ENCODE measurements at regions not wholly inside any gene's neighbourhood (a gene's known extent, or its start where the extent isn't known, plus 50 kb on each side); places are given as distances from the start of the nearest gene placed in this dataset.
"Not testable (repeated sequence)": the region's sequence is repeated elsewhere in the genome, so short reads cannot be mapped to it uniquely, and the experiment has no call there.

DNA sequence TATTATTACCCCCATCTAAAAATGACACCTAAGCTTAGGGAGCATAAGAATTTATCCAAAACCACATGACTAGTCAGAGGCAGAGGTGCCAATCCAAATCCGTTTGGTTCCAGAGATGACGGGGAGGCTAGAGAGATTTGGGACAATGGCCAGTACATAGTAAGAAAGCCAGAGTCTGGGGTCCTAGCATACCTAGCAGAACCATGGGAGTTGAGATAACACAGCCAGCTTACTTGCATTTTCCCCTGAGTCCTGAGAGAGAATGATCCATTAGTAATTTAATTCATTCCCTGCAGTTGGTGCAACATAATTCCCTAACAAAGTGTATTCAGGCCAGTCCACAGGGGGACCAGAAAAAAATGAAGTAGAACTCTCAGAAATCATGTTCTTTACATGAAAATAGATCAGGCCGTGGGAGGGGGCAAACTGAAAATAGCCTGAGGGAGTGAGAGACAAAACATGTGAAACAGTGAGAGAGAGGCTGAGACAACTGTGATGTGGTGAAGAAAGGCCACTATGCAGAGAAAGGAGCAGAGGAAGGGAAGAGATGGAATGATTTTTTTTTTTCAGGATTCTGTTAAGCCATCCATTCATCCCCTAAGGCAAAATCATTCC lies 243.3 kb downstream of the BRINP2 start:
- no peak for DNase-seq (ENCODE audit: low spot score)

DNA sequence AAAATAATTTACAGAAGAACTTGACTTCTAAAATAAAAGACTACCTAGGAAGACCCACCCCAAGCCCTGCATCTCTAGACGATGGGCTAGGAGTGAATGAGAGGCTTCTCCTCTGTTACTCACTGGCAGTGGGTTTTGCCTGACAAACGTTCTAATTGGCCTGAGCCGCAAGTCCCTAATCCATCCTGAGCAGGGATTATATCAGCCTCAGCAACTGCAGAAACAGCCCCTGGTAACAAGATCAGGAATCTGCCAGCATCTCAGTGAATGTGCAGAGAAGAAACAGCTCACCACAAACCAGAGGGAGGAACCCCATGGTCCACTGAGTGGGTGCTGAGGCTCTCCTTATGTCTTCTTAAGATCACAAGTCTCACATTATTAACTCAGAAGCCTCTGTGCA lies 240.6 kb downstream of the BRINP2 start:
- no peak for DNase-seq (ENCODE audit: low spot score)

DNA sequence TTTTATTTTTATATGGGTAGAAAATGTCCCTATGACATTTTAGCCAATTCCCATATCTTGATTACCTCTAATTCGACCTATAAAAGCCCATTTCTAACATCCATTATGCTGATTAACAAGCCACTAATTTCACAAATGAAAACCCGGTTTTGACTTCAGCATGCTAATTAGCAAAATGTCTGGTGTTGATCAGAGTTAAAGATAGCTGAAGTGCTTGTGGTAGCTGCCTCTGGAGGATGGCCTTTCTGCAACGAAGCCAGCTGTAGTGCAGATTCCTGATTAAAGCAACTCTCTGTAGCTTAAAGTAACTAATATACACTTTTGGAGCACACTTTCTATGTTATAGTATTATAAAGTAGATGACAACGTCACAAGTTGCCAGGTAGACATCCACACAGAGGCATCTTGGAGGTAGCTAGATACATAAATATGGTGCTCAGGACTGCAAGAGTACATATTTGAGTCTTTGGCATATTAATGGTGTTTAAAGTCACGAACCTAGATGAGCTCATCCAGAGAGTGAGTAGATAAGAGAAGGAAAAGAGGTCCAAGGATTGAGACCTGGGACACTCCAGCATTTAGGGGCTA lies 239.5 kb downstream of the BRINP2 start:
- DNase-seq (ENCODE audit: low spot score) = no peak

DNA sequence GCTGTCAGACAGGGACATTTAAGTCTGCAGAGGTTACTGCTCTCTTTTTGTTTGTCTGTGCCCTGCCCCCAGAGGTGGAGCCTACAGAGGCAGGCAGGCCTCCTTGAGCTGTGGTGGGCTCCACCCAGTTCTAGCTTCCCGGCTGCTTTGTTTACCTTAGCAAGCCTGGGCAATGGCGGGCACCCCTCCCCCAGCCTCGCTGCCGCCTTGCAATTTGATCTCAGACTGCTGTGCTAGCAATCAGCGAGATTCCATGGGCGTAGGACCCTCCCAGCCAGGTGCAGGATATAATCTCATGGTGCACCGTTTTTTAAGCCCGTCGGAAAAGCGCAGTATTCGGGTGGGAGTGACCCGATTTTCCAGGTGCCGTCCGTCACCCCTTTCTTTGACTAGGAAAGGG lies 235.6 kb downstream of the BRINP2 start:
- not testable (repeated sequence) for DNase-seq (ENCODE audit: low spot score)

DNA sequence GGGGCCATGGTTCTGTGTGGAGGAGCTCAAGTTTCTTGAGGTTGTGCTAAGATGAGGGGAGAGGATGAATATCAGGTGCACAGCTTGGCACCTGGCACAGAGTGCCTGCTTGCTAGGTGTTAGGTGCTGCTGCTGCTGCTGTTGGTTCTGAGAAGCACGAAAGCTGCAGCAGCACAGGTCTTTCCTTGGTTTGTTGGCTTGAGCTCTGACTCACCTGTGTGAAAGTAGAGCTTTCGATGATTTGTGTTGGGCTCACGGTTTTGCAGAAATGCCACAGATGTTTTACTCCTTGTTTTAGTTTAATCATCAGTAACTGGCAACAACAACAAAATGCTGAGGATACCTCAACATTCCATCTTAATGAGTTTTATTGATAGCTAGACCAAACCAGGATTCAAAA lies 221.6 kb downstream of the BRINP2 start:
- no peak for DNase-seq (ENCODE audit: low spot score)

DNA sequence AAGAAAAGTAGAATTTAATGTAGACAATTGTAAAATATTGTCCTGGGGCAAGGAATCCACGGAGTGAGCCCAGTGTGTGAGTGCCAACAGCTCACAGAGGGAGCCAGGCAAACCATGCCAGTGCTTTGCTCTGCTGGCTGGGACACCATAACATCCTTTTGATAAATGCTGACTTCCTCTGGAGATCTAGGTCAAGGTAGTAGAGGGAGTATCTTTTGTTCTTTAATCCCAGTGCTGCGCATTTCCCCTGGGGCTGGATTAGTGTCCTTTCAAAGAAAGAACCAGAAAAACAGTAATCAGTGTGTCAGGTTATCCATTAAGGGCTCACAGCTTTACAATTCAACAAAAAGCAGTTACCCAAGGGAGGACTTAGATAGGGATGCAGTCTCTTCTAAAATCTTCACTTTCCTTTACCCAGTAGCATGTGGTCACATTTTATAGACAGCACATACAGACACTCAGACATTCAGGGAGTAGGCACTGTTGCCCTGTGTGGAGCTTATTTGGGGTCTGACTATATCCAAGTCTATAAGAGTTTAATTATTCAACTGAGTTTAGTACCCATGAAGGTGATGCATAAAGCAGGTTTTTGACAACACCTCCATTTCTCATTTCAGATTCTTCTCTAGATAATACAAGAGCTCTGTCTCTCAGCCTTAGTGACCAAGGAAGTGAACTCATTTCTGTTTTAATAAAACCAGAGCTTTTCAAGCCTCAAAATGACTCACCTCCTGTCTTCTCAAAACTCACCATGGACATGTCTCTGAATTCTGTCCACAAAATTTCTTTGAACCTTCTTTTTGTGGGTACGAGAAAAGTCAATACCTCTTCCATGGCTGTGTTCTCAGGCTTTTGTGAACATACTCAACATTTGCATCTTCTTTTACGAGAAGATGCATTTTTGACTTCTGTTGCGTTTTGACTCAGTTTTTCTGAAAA lies 215.3 kb downstream of the BRINP2 start:
- no peak for DNase-seq (ENCODE audit: low spot score)

DNA sequence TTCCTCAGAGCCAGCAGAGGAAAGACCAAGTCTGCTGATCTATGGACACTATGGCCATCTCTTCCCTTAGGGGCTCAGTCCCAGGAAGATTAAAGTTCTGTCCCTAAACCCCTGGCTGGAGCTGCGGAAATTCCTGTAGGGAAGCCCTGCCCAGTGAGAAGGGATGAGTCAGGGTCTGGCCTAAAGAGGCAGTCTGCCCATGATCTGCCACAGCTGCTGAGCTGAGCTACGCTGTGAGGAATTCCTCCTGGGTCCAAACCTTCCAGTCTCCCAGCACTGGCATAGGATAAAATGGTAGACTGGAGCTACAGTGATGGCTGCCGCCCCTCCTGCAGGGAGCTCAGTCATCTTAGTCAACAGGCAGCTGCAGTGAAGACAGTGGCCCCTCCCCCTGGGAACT lies 213.7 kb downstream of the BRINP2 start:
- peak; percentile 4 for DNase-seq (ENCODE audit: low spot score)

DNA sequence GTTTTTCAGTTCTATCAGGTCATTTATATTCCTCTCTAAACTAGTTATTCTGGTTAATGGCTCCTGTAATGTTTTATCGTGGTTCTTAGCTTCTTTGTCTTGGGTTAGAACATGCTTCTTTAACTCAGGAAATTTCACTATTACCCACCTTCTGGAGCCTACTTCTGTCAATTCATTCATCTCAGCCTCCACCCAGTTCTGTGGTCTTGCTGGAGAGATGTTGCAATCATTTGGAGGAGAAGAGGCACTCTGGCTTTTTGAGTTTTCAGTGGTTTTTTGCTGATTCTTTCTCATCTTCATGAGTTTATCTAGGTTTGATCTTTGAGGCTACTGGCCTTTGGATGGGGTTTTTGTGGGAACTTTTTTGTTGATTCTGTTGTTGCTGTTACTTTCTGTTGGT lies 213.0 kb downstream of the BRINP2 start:
- DNase-seq (ENCODE audit: low spot score) = no peak

DNA sequence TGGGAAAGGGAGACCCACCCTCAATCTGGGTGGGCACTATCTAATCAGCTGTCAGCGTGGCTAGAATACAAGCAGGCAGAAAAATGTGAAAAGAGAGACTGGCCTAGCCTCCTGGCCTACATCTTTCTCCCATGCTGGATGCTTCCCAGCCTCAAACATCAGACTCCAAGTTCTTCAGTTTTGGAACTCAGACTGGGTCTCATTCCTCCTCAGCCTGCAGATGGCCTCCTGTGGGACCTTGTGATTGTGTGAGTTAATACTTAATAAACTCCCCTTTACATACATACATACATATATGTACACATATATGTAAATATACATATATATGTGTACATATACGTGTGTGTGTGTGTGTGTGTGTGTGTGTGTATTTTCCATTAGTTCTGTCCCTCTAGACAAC lies 207.1 kb downstream of the BRINP2 start:
- DNase-seq (ENCODE audit: low spot score) = no peak

DNA sequence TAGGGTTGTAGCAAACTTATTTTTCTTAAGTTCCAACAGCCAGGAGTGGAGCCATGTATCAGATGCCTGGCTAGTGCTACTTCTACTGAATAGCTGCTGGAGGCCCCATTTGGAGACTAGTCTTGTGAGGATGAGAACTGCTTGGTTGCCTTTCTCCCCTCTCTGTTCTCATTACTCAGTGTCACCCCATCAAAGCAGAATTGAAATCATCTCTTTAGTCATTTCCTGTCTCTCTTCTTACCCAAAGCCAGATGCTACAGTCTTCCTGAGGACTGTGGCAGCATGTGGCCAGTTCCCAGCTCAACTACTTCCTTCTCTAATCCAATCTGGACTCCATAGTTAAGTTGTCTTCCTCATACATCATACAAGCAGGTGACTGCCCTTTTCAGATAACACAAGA lies 197.5 kb downstream of the BRINP2 start:
- DNase-seq (ENCODE audit: low spot score) = peak; percentile 7

DNA sequence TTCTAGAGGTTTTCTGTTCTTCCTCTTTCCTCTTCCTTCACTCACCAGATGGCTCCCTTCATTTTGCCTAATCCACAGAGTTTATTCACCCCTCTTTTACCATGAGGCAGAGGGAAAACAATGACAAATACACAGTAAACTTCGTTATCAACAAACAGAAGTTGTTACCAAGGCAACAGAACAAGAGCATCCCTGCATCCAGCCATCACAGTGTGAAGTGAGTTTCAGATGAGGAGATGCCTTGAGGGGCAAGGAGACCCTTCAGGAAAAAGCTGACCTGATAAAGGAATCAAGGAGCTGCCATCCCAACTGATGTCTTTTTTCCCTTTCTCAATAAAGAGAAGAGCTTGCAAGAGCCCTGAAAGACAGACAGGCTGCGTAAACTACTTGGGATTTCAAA lies 195.3 kb downstream of the BRINP2 start:
- DNase-seq (ENCODE audit: low spot score) = no peak

DNA sequence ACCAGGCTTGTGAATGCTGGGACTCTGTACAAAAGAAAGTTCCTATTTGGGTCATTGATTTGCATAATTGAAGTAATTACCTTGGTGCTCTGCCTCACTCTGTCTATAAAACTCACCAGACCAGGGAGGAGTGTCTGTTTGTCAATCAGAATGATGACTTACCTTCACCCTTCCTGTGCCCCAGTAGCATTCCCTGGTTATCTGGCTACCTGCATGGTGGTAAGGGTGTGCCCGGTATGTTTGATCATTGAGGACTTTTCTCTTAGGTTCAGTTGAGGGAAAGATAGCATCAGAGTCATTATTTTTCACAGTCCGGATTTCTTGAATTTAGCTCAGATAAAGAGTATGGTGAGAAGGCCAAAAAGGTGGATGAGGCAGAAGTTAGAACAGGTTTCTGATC lies 190.0 kb downstream of the BRINP2 start:
- DNase-seq (ENCODE audit: low spot score) = no peak

DNA sequence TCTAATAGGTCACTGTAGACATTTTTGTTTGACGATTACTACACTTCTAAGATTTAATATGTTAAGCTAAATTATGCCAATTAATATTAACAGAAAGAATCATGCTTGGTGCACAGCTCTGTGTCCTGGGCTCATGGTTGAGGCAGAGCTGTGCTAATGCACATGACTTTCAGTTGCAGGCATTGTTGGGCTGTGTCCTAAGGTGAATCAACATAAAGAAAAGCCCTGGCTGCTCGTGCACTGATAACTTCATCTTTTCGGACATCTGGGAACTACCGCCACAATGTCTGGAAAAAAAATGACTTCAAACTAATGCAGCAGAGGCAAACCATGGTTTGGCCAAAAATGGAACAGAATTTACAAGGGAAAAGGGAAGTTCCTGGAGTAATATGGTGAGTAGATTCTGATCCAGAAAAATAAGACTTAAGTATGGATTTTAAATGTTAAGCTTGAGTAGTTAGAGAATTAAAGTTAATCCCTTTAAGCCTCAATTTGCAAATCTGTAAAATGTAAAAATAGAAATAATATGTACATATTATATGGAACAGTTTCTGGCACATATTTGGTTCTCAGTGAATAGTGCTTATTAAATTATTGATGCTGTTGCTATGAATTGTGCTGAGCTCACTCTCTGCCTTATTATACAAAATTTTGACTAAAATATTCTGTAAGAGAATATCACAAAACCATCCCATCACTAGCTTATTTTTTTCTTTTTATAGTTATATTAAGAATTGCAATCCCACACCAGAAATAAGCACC lies 186.1 kb downstream of the BRINP2 start:
- no peak for DNase-seq (ENCODE audit: low spot score)

DNA sequence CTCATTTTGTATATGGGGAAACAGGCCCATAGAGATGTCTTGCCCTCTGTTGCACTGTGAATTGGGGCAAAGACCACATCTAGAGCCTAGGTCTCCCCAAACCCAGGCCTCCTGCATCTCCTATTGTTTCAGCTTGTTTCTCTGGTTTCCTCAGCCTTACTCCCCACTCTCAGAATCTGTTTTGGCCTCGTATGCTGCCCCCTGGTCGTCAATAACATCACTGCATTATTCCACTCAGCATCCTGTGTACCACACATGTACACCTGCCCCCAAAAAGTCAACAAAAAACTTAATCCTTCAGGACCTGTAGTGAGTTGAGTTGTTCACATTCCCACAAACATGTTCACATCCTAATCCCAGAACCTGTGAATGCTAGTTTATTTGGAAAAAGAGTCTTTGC lies 184.8 kb downstream of the BRINP2 start:
- peak; percentile 40 for DNase-seq (ENCODE audit: low spot score)

DNA sequence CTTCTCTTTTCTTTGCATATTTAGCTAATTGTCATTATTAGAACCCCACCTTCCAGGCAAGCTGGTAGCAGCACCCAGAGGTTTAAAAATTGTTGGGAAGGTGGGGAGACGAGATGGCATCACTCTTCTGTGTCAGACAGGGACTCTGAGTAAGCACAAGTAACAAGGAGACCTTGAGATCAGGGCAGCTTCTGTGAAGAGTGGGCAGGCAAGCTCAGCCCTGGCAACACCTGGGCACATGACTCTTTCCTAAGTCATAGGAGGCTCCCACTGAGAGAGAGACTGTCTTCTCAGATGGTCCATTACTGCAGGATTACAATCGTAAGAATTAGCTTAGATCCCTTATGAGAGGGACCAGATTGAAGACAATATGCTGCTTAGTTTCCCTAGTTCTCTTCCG lies 183.5 kb downstream of the BRINP2 start:
- no peak for DNase-seq (ENCODE audit: low spot score)

DNA sequence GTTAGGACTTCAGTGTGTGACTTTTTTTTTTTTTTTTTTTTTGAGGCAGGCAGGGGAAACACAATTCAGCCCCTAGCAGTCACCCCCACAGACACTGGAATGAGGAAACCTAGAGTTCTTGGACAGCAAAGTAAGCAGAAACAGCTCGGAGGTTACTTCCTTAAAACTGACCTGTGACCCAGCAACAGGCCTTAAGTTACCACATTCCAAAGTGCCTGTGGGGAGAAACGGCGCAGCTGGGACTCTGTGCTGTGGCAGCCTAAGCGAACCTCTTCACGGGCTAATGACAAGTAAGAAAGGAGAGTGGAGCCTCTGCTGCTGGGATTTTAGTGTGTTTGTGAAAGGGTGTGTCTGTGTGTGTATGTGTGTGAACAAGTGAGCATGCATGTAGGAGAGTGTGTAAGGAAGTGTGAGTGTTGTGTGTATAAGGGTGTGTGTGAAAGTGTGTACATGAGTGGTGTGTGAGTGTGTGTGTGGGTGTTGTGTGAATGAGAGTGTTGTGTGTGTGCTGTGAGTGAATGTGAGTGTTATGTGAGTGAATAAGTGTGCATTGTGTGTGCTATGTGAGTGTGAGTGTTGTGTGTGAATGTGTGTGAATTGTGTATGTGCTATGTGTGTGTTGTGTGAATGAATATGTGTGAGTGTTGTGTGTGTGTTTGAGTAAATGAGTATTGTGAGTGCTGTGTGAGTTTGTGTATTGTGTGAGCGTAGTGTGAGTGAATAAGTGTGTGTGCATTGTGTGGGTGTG lies 180.8 kb downstream of the BRINP2 start:
- no peak for DNase-seq (ENCODE audit: low spot score)

DNA sequence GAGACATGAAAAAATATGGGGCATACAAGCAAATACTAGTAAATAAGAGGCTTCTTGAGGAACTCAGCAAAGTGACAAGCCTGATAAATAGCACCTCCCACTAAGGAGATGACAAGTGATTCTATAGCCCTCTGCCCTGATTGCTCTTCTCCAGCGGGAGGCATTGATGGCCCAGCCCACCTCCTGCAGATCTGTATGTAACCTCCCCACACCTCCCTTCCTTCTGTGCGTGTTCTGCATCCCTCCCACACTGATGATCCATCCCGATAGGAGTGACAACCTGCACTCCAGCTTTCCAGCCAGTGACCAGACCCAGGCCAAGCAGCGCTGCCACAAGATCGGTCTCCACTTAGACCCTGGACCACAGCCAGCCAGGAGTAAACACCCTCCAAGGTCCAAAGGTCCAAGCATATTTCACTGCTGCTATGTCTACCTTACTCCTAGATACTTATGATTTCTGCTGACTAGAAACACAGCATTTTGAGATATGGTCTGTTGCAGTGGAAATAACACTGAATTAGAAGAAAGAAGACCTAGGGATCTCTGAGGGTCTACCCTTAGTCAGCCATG lies 176.1 kb downstream of the BRINP2 start:
- no peak for DNase-seq (ENCODE audit: low spot score)

DNA sequence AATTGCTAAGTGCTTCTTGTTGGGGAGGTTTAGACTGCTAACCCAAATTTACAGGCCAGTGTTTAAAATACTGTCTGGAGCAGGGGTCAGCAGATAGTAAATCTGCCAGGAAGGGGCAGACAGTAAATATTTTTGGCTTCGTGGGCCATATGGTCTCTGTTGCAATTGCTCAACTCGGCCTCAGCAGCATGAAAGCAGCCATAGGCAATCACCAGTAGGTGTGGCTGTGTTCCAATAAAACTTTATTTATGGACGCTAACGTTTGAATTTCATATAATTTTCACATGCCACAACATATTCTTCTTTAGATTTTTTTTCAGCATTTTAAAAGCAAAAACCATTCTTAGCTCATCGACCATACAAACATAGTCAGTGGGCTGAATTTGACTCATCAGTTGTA lies 172.7 kb downstream of the BRINP2 start:
- DNase-seq (ENCODE audit: low spot score) = no peak

DNA sequence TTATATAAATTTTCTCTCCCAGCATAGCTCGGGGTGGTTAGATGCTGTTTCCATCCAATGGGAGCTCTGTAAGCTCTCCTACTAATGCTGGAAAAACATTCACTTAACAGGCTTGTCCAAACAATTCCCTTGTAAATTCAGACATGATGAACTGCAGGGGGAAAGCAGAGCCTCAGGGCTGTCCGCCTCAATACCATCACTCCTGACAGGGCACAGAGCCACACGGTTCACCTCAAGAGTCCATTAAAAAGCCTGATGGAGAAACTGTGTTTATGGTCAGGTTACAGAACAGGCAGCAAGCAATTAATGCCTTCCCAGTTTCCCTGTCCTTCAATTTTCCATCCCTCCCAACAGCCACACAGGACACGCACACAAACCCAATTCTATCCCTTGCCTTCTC lies 171.0 kb downstream of the BRINP2 start:
- no peak for DNase-seq (ENCODE audit: low spot score)

DNA sequence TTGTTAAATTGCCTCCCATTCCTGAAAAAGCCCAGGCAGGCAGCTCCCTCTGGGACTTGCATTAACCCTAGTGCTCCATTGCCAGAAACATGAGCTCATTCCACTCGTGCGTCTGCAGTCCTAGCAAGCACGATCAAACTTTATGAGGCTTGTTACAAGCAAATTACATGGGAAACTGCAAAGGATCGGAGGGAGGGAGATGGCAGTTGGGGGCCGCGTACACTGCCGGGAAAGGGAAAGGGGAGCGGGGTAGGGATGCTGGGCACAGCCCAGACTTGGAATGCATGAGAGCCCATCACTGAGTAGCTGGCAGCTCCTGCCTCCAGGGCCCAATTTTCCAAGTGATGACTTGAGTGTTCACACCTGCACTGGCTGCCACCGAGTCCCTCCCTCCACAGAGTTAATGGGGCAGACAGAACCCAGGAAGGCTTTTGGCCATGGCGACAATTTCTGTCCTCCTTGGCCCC lies 169.9 kb downstream of the BRINP2 start:
- no peak for DNase-seq (ENCODE audit: low spot score)

DNA sequence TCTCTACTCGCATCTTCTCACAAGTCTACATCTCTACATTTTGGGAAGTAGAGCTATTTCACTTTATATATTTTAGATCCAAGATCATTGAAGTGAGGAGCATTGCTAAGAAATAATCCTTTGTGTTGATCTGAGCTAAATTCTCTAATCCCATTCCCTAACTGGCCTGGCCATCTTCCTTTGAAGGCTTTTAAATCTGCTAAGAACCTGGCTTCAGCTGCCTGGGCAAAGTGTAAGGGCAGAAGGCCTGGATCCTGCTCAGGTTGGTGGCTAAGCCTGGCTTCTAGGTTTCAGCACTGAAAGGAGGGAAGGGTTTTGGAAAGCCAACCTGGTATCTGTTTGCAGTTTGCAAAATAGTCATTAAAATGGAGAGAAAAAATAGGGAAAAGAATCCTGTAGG lies 167.6 kb downstream of the BRINP2 start:
- no peak for DNase-seq (ENCODE audit: low spot score)

All from AG08395 (cell line).